Activated naive CD4-positive, alpha-beta T cell treated with anti-CD3 and anti-CD28 coated beads, Interleukin-2, amount 10 ng/mL, durations not matched to agents 7 days and 5 days (primary cell): ENCODE measurements at regions not wholly inside any gene's neighbourhood (a gene's known extent, or its start where the extent isn't known, plus 50 kb on each side); places are given as distances from the start of the nearest gene placed in this dataset.
"Not testable (repeated sequence)": the region's sequence is repeated elsewhere in the genome, so short reads cannot be mapped to it uniquely, and the experiment has no call there.

Source experiments
- CTCF ChIA-PET: fragments of 350-600 bp; sonication (Branson Sonifier 250); formaldehyde crosslinking; loops from one replicate; lab custom pipeline; 2021; ENCODE audit warnings: antibody characterized with exemption; lab: Charles Lee
- DNase-seq: peaks from one replicate; pipeline ENCODE4 v3.0.0-alpha.2; 2020
- H3K27ac Mint-ChIP-seq: one replicate; pipeline ENCODE4 v1.8.0; 2021; ENCODE audit warnings: mild to moderate bottlenecking, moderate library complexity, mixed read lengths
- H3K27me3 Mint-ChIP-seq: one replicate; pipeline ENCODE4 v1.8.0; 2021; ENCODE audit warnings: mild to moderate bottlenecking, mixed read lengths
- H3K36me3 Mint-ChIP-seq: one replicate; pipeline ENCODE4 v1.8.0; 2021; ENCODE audit warnings: mixed read lengths
- H3K4me1 Mint-ChIP-seq: one replicate; pipeline ENCODE4 v1.8.0; 2021; ENCODE audit warnings: mixed read lengths
- H3K4me3 Mint-ChIP-seq: one replicate; pipeline ENCODE4 v1.8.0; 2021; ENCODE audit warnings: mild to moderate bottlenecking, moderate library complexity, mixed read lengths
- H3K9me3 Mint-ChIP-seq: one replicate; pipeline ENCODE4 v1.8.0; 2021; ENCODE audit warnings: mixed read lengths

GRCh38 chr5:68037546-68037945 lies 178.0 kb upstream of the PIK3R1 start:
- no peaks in the 10 kb centered on the region for H3K9me3 Mint-ChIP-seq
- no peaks in the 10 kb centered on the region for H3K36me3 Mint-ChIP-seq
- DNase-seq, result no peak
- H3K4me1 Mint-ChIP-seq, result no peaks in the 10 kb centered on the region
- no peak overlapping the region for H3K4me3 Mint-ChIP-seq
- CTCF ChIA-PET, result no interaction called here
- no peak overlapping the region for H3K27ac Mint-ChIP-seq
- H3K27me3 Mint-ChIP-seq, result no peaks in the 10 kb centered on the region

- DNase-seq, result no peak
- H3K36me3 Mint-ChIP-seq, result no peaks in the 10 kb centered on the region
- no peaks in the 10 kb centered on the region for H3K27me3 Mint-ChIP-seq
- no peak overlapping the region for H3K27ac Mint-ChIP-seq
- H3K4me3 Mint-ChIP-seq, result no peak overlapping the region
- no peaks in the 10 kb centered on the region for H3K4me1 Mint-ChIP-seq
- CTCF ChIA-PET, result no interaction called here
- H3K9me3 Mint-ChIP-seq, result no peaks in the 10 kb centered on the region
These were observed 181.5 kb upstream of the PIK3R1 start for GRCh38 chr5:68033961-68034571.

GRCh38 chr5:68033029-68033428 lies 182.5 kb upstream of the PIK3R1 start:
- CTCF ChIA-PET, result no interaction called here
- H3K27me3 Mint-ChIP-seq, result no peaks in the 10 kb centered on the region
- no peaks in the 10 kb centered on the region for H3K9me3 Mint-ChIP-seq
- no peak for DNase-seq
- H3K36me3 Mint-ChIP-seq, result no peaks in the 10 kb centered on the region
- H3K4me1 Mint-ChIP-seq, result no peaks in the 10 kb centered on the region
- no peak overlapping the region for H3K27ac Mint-ChIP-seq
- H3K4me3 Mint-ChIP-seq, result no peak overlapping the region

GRCh38 chr5:68032216-68032762 lies 183.3 kb upstream of the PIK3R1 start:
- H3K4me1 Mint-ChIP-seq, result no peaks in the 10 kb centered on the region
- H3K27me3 Mint-ChIP-seq, result no peaks in the 10 kb centered on the region
- no peak for DNase-seq
- CTCF ChIA-PET, result interaction anchor here (0.6 kb wide), 1 partner anchor 11 kb away, joined by 3 read pairs; no protein-coding TSS in a partner anchor
- no peak overlapping the region for H3K27ac Mint-ChIP-seq
- no peak overlapping the region for H3K4me3 Mint-ChIP-seq
- no peaks in the 10 kb centered on the region for H3K36me3 Mint-ChIP-seq
- H3K9me3 Mint-ChIP-seq, result no peaks in the 10 kb centered on the region

- no peak for DNase-seq
- Mint-ChIP-seq H3K27ac (no peak overlapping the region), H3K4me3 (no peak overlapping the region), H3K27me3 (no peaks in the 10 kb centered on the region), H3K9me3 (no peaks in the 10 kb centered on the region), H3K4me1 (no peaks in the 10 kb centered on the region), H3K36me3 (no peaks in the 10 kb centered on the region)
- CTCF ChIA-PET, result no interaction called here
These were observed 187.3 kb upstream of the PIK3R1 start for GRCh38 chr5:68028131-68028727.

- no peaks in the 10 kb centered on the region for H3K4me1 Mint-ChIP-seq
- no peaks in the 10 kb centered on the region for H3K27me3 Mint-ChIP-seq
- no peaks in the 10 kb centered on the region for H3K9me3 Mint-ChIP-seq
- no peaks in the 10 kb centered on the region for H3K36me3 Mint-ChIP-seq
- CTCF ChIA-PET, result no interaction called here
- no peak overlapping the region for H3K4me3 Mint-ChIP-seq
- no peak overlapping the region for H3K27ac Mint-ChIP-seq
- no peak for DNase-seq
These were observed 188.0 kb upstream of the PIK3R1 start for GRCh38 chr5:68027519-68027918.

GRCh38 chr5:68026092-68026885 lies 189.3 kb upstream of the PIK3R1 start:
- no peaks in the 10 kb centered on the region for H3K9me3 Mint-ChIP-seq
- H3K36me3 Mint-ChIP-seq, result no peaks in the 10 kb centered on the region
- no peaks in the 10 kb centered on the region for H3K4me1 Mint-ChIP-seq
- no peak overlapping the region for H3K4me3 Mint-ChIP-seq
- H3K27me3 Mint-ChIP-seq, result no peaks in the 10 kb centered on the region
- CTCF ChIA-PET, result no interaction called here
- H3K27ac Mint-ChIP-seq, result no peak overlapping the region
- no peak for DNase-seq

GRCh38 chr5:68024426-68024825 lies 191.1 kb upstream of the PIK3R1 start:
- no peak for DNase-seq
- no peaks in the 10 kb centered on the region for H3K36me3 Mint-ChIP-seq
- H3K9me3 Mint-ChIP-seq, result no peaks in the 10 kb centered on the region
- no peaks in the 10 kb centered on the region for H3K4me1 Mint-ChIP-seq
- CTCF ChIA-PET, result no interaction called here
- H3K27me3 Mint-ChIP-seq, result no peaks in the 10 kb centered on the region
- no peak overlapping the region for H3K27ac Mint-ChIP-seq
- H3K4me3 Mint-ChIP-seq, result no peak overlapping the region

- H3K27me3 Mint-ChIP-seq, result no peaks in the 10 kb centered on the region
- no peak for DNase-seq
- no peak overlapping the region for H3K4me3 Mint-ChIP-seq
- no peaks in the 10 kb centered on the region for H3K36me3 Mint-ChIP-seq
- no peaks in the 10 kb centered on the region for H3K4me1 Mint-ChIP-seq
- H3K27ac Mint-ChIP-seq, result no peak overlapping the region
- peaks cover 3% of the 10 kb centered on the region for H3K9me3 Mint-ChIP-seq
- CTCF ChIA-PET, result no interaction called here
These were observed 193.6 kb upstream of the PIK3R1 start for GRCh38 chr5:68021916-68022315.

- Mint-ChIP-seq H3K9me3 (peaks cover 3% of the 10 kb centered on the region), H3K4me3 (no peak overlapping the region), H3K27ac (no peak overlapping the region), H3K36me3 (no peaks in the 10 kb centered on the region), H3K27me3 (no peaks in the 10 kb centered on the region), H3K4me1 (no peaks in the 10 kb centered on the region)
- CTCF ChIA-PET, result interaction anchor here (0.6 kb wide), 1 partner anchor 11 kb away, joined by 3 read pairs; no protein-coding TSS in a partner anchor
- DNase-seq, result no peak
These were observed 194.3 kb upstream of the PIK3R1 start for GRCh38 chr5:68021227-68021626.

GRCh38 chr5:68020461-68020969 lies 195.0 kb upstream of the PIK3R1 start:
- H3K4me3 Mint-ChIP-seq, H3K4me1 Mint-ChIP-seq, DNase-seq, H3K9me3 Mint-ChIP-seq, H3K27me3 Mint-ChIP-seq, H3K27ac Mint-ChIP-seq, CTCF ChIA-PET, H3K36me3 Mint-ChIP-seq: not testable (repeated sequence)

GRCh38 chr5:68015381-68016302 lies 199.9 kb upstream of the PIK3R1 start:
- no peak for DNase-seq
- CTCF ChIA-PET, result no interaction called here
- Mint-ChIP-seq H3K27me3 (no peaks in the 10 kb centered on the region), H3K27ac (no peak overlapping the region), H3K4me3 (no peak overlapping the region), H3K4me1 (no peaks in the 10 kb centered on the region), H3K36me3 (no peaks in the 10 kb centered on the region), H3K9me3 (peaks cover 3% of the 10 kb centered on the region)

- H3K4me3 Mint-ChIP-seq, result no peak overlapping the region
- CTCF ChIA-PET, result no interaction called here
- DNase-seq, result no peak
- no peaks in the 10 kb centered on the region for H3K27me3 Mint-ChIP-seq
- no peaks in the 10 kb centered on the region for H3K4me1 Mint-ChIP-seq
- peaks cover 2% of the 10 kb centered on the region for H3K9me3 Mint-ChIP-seq
- H3K36me3 Mint-ChIP-seq, result no peaks in the 10 kb centered on the region
- H3K27ac Mint-ChIP-seq, result no peak overlapping the region
These were observed 202.7 kb upstream of the PIK3R1 start for GRCh38 chr5:68012831-68013230.

GRCh38 chr5:68012429-68012828 lies 203.1 kb upstream of the PIK3R1 start:
- DNase-seq, result no peak
- H3K9me3 Mint-ChIP-seq, result peaks cover 2% of the 10 kb centered on the region
- H3K27me3 Mint-ChIP-seq, result no peaks in the 10 kb centered on the region
- H3K4me1 Mint-ChIP-seq, result no peaks in the 10 kb centered on the region
- H3K27ac Mint-ChIP-seq, result no peak overlapping the region
- no peaks in the 10 kb centered on the region for H3K36me3 Mint-ChIP-seq
- no peak overlapping the region for H3K4me3 Mint-ChIP-seq
- CTCF ChIA-PET, result no interaction called here
